ENCODE measurements at regions not wholly inside any gene's neighbourhood (a gene's known extent, or its start where the extent isn't known, plus 50 kb on each side); places are given as distances from the start of the nearest gene placed in this dataset.

DNA sequence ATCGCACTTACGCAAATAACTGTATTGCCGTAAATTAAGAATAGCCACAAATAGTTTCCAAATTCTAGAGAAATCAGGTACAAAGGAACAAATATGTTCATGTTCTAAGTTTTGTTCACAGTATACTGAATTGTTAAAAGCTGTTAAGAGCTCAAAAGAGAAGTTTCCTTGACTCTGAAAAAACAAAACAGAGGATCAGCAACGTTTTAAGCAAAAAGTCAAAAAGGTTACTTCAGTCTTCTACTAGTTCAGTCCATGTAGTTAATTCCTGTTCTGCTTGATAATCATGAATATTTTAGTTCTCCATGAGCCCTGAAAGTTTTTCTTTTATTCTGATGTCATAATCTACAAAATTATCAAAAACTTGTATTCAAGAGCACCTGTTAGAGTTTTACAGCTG, 128.6 kb upstream of the MAST4 start:
- Histone ChIP-seq H3K14ac (ENCODE audit: insufficient read length) (no peak overlapping the region), H4K20me1 (replicated peaks in 1 of 2; ENCODE audit: control insufficient read depth in 1 of 2, insufficient read depth in 2 of 2, low read length in 2 of 2) (no peaks in the 10 kb centered on the region), H4K5ac (ENCODE audit: insufficient read length, low read depth, low read length) (no peak overlapping the region), H2BK20ac (ENCODE audit: low read length) (no peak overlapping the region), H3K56ac (replicated peaks; ENCODE audit: insufficient read length, low read depth, low read length) (no peak overlapping the region), H3K9me3 (ENCODE audit: insufficient read depth in 2 of 2, low read depth in 1 of 2, low read length in 1 of 2) (peaks cover 27 to 47% of the 10 kb centered on the region in 2 experiments), H3K27ac (ENCODE audit: low read depth, low read length) (no peak overlapping the region), H2AFZ (ENCODE audit: low read length) (no peak overlapping the region), H3K79me2 (ENCODE audit: control insufficient read depth in 1 of 2, insufficient read depth in 2 of 2, low read length in 2 of 2) (no peaks in the 10 kb centered on the region), H3K27me3 (replicated peaks in 1 of 4; ENCODE audit: control insufficient read depth in 3 of 4, extremely low read depth in 1 of 4, insufficient read depth in 3 of 4, low read length in 3 of 4) (no peaks in the 10 kb centered on the region), H3K23ac (ENCODE audit: insufficient read length) (no peak overlapping the region), H3K4me2 (ENCODE audit: insufficient read depth in 1 of 2, low read depth in 2 of 2, low read length in 2 of 2) (no peak overlapping the region), H2BK5ac (ENCODE audit: low read depth, low read length) (no peak overlapping the region), H3K4me3 (ENCODE audit: extremely low read depth in 1 of 4, insufficient read depth in 2 of 4, low read depth in 3 of 4, low read length in 4 of 4) (no peak overlapping the region), H3K79me1 (ENCODE audit: low read depth, low read length) (no peaks in the 10 kb centered on the region), H3K9ac (replicated peaks in 1 of 4; ENCODE audit: extremely low read depth in 1 of 4, low read depth in 3 of 4, low read length in 3 of 4) (no peak overlapping the region), H3K4ac (replicated peaks; ENCODE audit: insufficient read length, low read depth, low read length) (no peak overlapping the region), H4K8ac (ENCODE audit: extremely low read depth, insufficient read depth, low read length) (no peak overlapping the region), H2BK120ac (replicated peaks; ENCODE audit: low read depth, low read length) (no peak overlapping the region), H4K91ac (replicated peaks; ENCODE audit: insufficient read length, low read length) (no peak overlapping the region), H2BK15ac (ENCODE audit: low read length) (no peak overlapping the region), H2BK12ac (ENCODE audit: low read depth, low read length) (no peak overlapping the region), H2AK5ac (ENCODE audit: low read depth, low read length) (no peak overlapping the region), H3K18ac (ENCODE audit: extremely low read depth, low read length) (no peak overlapping the region), H3K4me1 (replicated peaks in 1 of 4; ENCODE audit: control insufficient read depth in 3 of 4, insufficient read depth in 4 of 4, low read length in 3 of 4) (no peaks in the 10 kb centered on the region), H3K23me2 (ENCODE audit: low read depth, low read length) (no peaks in the 10 kb centered on the region; the same call in 1 of the 2 replicates), H3K36me3 (ENCODE audit: control insufficient read depth in 2 of 4, insufficient read depth in 4 of 4, low read length in 3 of 4) (0 out of 8 replicates have a peak, but pooled peaks cover 0 to 2% (median 0%) of the 10 kb centered on the region in 4 experiments)
- ChIA-PET POLR2A (ENCODE audit: partially characterized antibody) (no interaction called here), CTCF (ENCODE audit: partially characterized antibody) (interaction anchor here (1.1 kb wide), 1 partner anchor 33 kb away, joined by 3 read pairs; no protein-coding TSS in a partner anchor)
- FAIRE-seq (no peak), DNase-seq (ENCODE audit: low read depth in 1 of 2, low spot score in 2 of 2) (no peak)
- WGBS, 2 experiments (ENCODE audit: extremely low coverage in 1 of 2, insufficient coverage in 1 of 2, insufficient read length in 1 of 2, insufficient replicate concordance in 2 of 2, low coverage in 1 of 2, low lambda C conversion rate in 2 of 2, missing lambda C conversion rate in 1 of 2), result 94% methylated on average over 4 of the region's 4 CpGs; no CpG with 5 or more reads in 1 of the 2 experiments
- TF ChIP-seq YY1 (IDR thresholded peaks at IDR 0.05; ENCODE audit: low read depth, low read length) (no peak), BCL11A (IDR thresholded peaks at IDR 0.05; ENCODE audit: low read depth in 2 of 2, low read length in 2 of 2) (no peak), POU5F1 (IDR thresholded peaks at IDR 0.05; ENCODE audit: low read depth, low read length) (no peak), RBBP5 (IDR thresholded peaks at IDR 0.05; ENCODE audit: borderline replicate concordance, low read depth, low read length) (no peak), BRCA1 (IDR thresholded peaks at IDR 0.05; ENCODE audit: low read depth, low read length) (no peak), SP4 (IDR thresholded peaks at IDR 0.05; ENCODE audit: low read length) (no peak), CBX8 (IDR thresholded peaks at IDR 0.05; ENCODE audit: borderline replicate concordance, low read depth, low read length) (no peak), SP1 (IDR thresholded peaks at IDR 0.05; ENCODE audit: low read depth, low read length) (no peak), SIRT6 (IDR thresholded peaks at IDR 0.05; ENCODE audit: low read length) (no peak), KDM1A (IDR thresholded peaks at IDR 0.05; ENCODE audit: borderline replicate concordance, low read length) (no peak), EGR1 (IDR thresholded peaks at IDR 0.05; ENCODE audit: borderline replicate concordance, low read depth, low read length) (no peak), SUZ12 (IDR thresholded peaks at IDR 0.05; ENCODE audit: low read length) (no peak), POLR2AphosphoS5 (IDR thresholded peaks at IDR 0.05; ENCODE audit: low read depth, low read length) (no peak), TEAD4 (IDR thresholded peaks at IDR 0.05; ENCODE audit: low read depth, low read length) (no peak), CEBPB (IDR thresholded peaks at IDR 0.05; ENCODE audit: low read depth, low read length) (no peak), RNF2 (IDR thresholded peaks at IDR 0.05; ENCODE audit: borderline replicate concordance, low read depth, low read length, missing control alignments, poor library complexity, severe bottlenecking) (no peak)
